A673 (cell line): ENCODE measurements at regions not wholly inside any gene's neighbourhood (a gene's known extent, or its start where the extent isn't known, plus 50 kb on each side); places are given as distances from the start of the nearest gene placed in this dataset.

Experiments
- BruUV-seq: library from RNA; stranded (reverse); fragments of 400-500 nt; replicated peaks from 2 replicates; lab custom pipeline; 2021; lab: Mats Ljungman, UMichigan
- CTCF ChIA-PET: fragments of 300-600 bp; sonication (Branson Sonifier 250); formaldehyde crosslinking; loops from one replicate; lab custom pipeline; 2022; ENCODE audit warnings: antibody characterized with exemption; lab: Charles Lee
- POLR2A ChIA-PET: fragments of 300-600 bp; sonication (Branson Sonifier 250); formaldehyde crosslinking; loops from one replicate; lab custom pipeline; 2022; ENCODE audit warnings: antibody characterized with exemption; ENCODE audit not compliant: low non-redundant PET; lab: Charles Lee
- DNase-seq: peaks from one replicate; pipeline ENCODE4 v3.0.0-alpha.2; 2015; ENCODE audit warnings: low spot score
- H3K27ac ChIP-seq: fragments of 200-600 bp; sonication (generic); 2 replicates; pipeline ENCODE4 v1.5.1; 2016; ENCODE audit warnings: mixed run types, low read depth, mild to moderate bottlenecking, mixed read lengths, antibody characterized with exemption, low read length; ENCODE audit not compliant: poor library complexity, severe bottlenecking
- H3K27me3 ChIP-seq: fragments of 200-600 bp; sonication (generic); replicated peaks from 2 replicates; pipeline ENCODE4 v1.6.1; 2017; ENCODE audit warnings: mixed run types, low read depth, mild to moderate bottlenecking, mixed read lengths, antibody characterized with exemption, low read length; ENCODE audit not compliant: insufficient read depth, poor library complexity
- H3K36me3 ChIP-seq: fragments of 200-600 bp; sonication (generic); 2 replicates; pipeline ENCODE4 v1.6.1; 2016; ENCODE audit warnings: mixed run types, mild to moderate bottlenecking, mixed read lengths, antibody characterized with exemption, low read length; ENCODE audit not compliant: insufficient read depth, poor library complexity, severe bottlenecking
- H3K4me1 ChIP-seq: fragments of 200-600 bp; sonication (generic); 2 replicates; pipeline ENCODE4 v1.6.1; 2017; ENCODE audit warnings: mixed run types, mild to moderate bottlenecking, mixed read lengths, antibody characterized with exemption, low read length; ENCODE audit not compliant: insufficient read depth, poor library complexity, severe bottlenecking
- H3K4me3 ChIP-seq: fragments of 200-600 bp; sonication (generic); 2 replicates; pipeline ENCODE4 v1.5.1; 2016; ENCODE audit warnings: low read depth, mixed run types, mild to moderate bottlenecking, mixed read lengths, low read length; ENCODE audit not compliant: poor library complexity, severe bottlenecking
- H3K9me3 ChIP-seq: fragments of 200-600 bp; sonication (generic); 2 replicates; pipeline ENCODE4 v1.6.1; 2016; ENCODE audit warnings: mixed run types, low read depth, mild to moderate bottlenecking, mixed read lengths, antibody characterized with exemption, low read length; ENCODE audit not compliant: poor library complexity, severe bottlenecking
- CTCF ChIP-seq: fragments of 300-800, 200-600 bp; sonication (generic); conservative IDR thresholded peaks from 2 replicates; pipeline ENCODE4 v1.5.1; 2017; ENCODE audit warnings: low read depth, mild to moderate bottlenecking, antibody characterized with exemption, low read length, moderate library complexity, mixed read lengths
- EZH2 ChIP-seq: fragments of 200-600 bp; sonication (generic); IDR thresholded peaks from 2 replicates; pipeline ENCODE4 v1.6.1; 2017; ENCODE audit warnings: borderline replicate concordance, low read depth, mild to moderate bottlenecking, mixed read lengths, antibody characterized with exemption, low read length; ENCODE audit not compliant: poor library complexity, severe bottlenecking
- intact Hi-C: fragments of 100-400 bp; cut with micrococcal nuclease; formaldehyde crosslinking; loops from one replicate; pipeline ENCODE4 v1.10.0; 2022; ENCODE audit not compliant: unreplicated experiment

- intact Hi-C loops, result no loop called here
- no TSS peak for BruUV-seq
- no peaks in the 10 kb centered on the region for H3K9me3 ChIP-seq
- CTCF ChIA-PET, result no interaction called here
- POLR2A ChIA-PET, result no interaction called here
- peak; percentile 3 for DNase-seq
- no peak overlapping the region for H3K4me3 ChIP-seq
- TF ChIP-seq CTCF (no peak), EZH2 (no peak)
- H3K27me3 ChIP-seq, result no peaks in the 10 kb centered on the region
- no peak overlapping the region for H3K27ac ChIP-seq
- no peaks in the 10 kb centered on the region for H3K36me3 ChIP-seq
- no peaks in the 10 kb centered on the region for H3K4me1 ChIP-seq
Measured at GRCh38 chr6:165184192-165184979, 125.0 kb downstream of the C6orf118 start.

GRCh38 chr6:165183496-165184140, 125.8 kb downstream of the C6orf118 start:
- ChIA-PET POLR2A (no interaction called here), CTCF (no interaction called here)
- no peak for DNase-seq
- no peak overlapping the region for H3K27ac ChIP-seq
- H3K36me3 ChIP-seq, result no peaks in the 10 kb centered on the region
- intact Hi-C loops, result no loop called here
- H3K27me3 ChIP-seq, result no peaks in the 10 kb centered on the region
- no peak for TF ChIP-seq EZH2
- TF ChIP-seq CTCF, result no peak
- H3K9me3 ChIP-seq, result no peaks in the 10 kb centered on the region
- H3K4me1 ChIP-seq, result no peaks in the 10 kb centered on the region
- no TSS peak for BruUV-seq
- no peak overlapping the region for H3K4me3 ChIP-seq

GRCh38 chr6:165183071-165183470, 126.3 kb downstream of the C6orf118 start:
- no peaks in the 10 kb centered on the region for H3K36me3 ChIP-seq
- TF ChIP-seq CTCF (no peak), EZH2 (no peak)
- ChIA-PET POLR2A (no interaction called here), CTCF (no interaction called here)
- H3K4me1 ChIP-seq, result no peaks in the 10 kb centered on the region
- no peak overlapping the region for H3K27ac ChIP-seq
- intact Hi-C loops, result no loop called here
- H3K27me3 ChIP-seq, result no peaks in the 10 kb centered on the region
- no peak overlapping the region for H3K4me3 ChIP-seq
- no peak for DNase-seq
- H3K9me3 ChIP-seq, result no peaks in the 10 kb centered on the region
- no TSS peak for BruUV-seq
